GM12878 (cell line): ENCODE measurements at regions not wholly inside any gene's neighbourhood (a gene's known extent, or its start where the extent isn't known, plus 50 kb on each side); places are given as distances from the start of the nearest gene placed in this dataset.

Experiments used
- BHLHE40 ChIP-seq, 2 experiments: fragments of 450-650 bp in 1 of 2; IDR thresholded peaks; 2 replicates each; pipeline ENCODE4 v1.6.1; 2011 to 2017; ENCODE audit warnings: low read depth in 2 of 2, borderline replicate concordance in 1 of 2, improper control_type of control experiment in 1 of 2, low read length in 1 of 2, mild to moderate bottlenecking in 1 of 2
- CEBPB ChIP-seq, 2 experiments: fragments of 150-350 bp in 1 of 2; IDR thresholded peaks; 2 replicates each; pipeline ENCODE4 v1.6.1; 2012 to 2014; ENCODE audit warnings: low read depth in 2 of 2, low read length in 2 of 2, borderline replicate concordance in 1 of 2, inconsistent platforms in 1 of 2
- CHD4 ChIP-seq: fragments of 200-600 bp; sonication (generic); IDR thresholded peaks from 2 replicates; pipeline ENCODE4 v1.6.1; 2016; ENCODE audit warnings: mild to moderate bottlenecking
- MXI1 ChIP-seq: fragments of 150-350 bp; IDR thresholded peaks from 2 replicates; pipeline ENCODE4 v1.6.1; 2011; ENCODE audit warnings: low read depth, mild to moderate bottlenecking, inconsistent platforms, low read length, improper control_type of control experiment
- TF ChIP-seq, protein P1 (sequence below): fragments of 450-650 bp; IDR thresholded peaks from 2 replicates; pipeline ENCODE4 v1.6.1; 2017; ENCODE audit warnings: mild to moderate bottlenecking
- TF ChIP-seq, protein P2 (sequence below): IDR thresholded peaks from 2 replicates; pipeline ENCODE4 v1.6.1; 2012; ENCODE audit warnings: mild to moderate bottlenecking, low read depth, low read length
- TF ChIP-seq, protein P3 (sequence below), 3 experiments: IDR thresholded peaks in 2 of 3; conservative IDR thresholded peaks in 1 of 3; 2 replicates each; pipeline ENCODE4 v1.5.1; 2011; ENCODE audit warnings: low read depth in 3 of 3, low read length in 3 of 3, mild to moderate bottlenecking in 3 of 3, control low read depth in 2 of 3, moderate library complexity in 2 of 3, inconsistent platforms in 1 of 3, mixed read lengths in 1 of 3; ENCODE audit not compliant: control insufficient read depth in 2 of 3, insufficient read depth in 1 of 3; ENCODE audit errors: extremely low read depth in 1 of 3

DNA sequence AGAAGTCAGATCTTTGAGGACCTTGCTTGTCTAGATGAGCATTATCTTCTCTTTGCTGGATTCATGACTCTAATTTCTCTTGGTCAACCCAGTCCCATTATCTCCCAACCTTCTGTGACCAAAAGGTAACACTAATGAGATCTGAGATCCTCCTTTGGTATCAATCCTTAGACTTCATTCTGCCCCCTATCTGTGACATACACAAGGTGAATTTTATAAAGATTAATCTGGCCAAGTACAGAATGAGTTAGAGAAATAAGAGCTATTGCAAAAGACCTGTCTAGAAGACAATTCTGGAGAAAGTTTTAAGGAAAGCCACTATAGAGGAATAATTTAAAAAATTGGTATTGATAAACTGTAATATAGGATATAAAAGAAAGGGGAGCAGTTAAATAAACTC, 113.8 kb upstream of the KCNMB2 start:
- TF ChIP-seq MXI1 (no peak), BHLHE40 (IDR thresholded peaks at IDR 0.05; ENCODE audit: borderline replicate concordance in 1 of 2, low read depth in 2 of 2, low read length in 1 of 2) (no peak), CEBPB (IDR thresholded peaks at IDR 0.05; ENCODE audit: borderline replicate concordance in 1 of 2, low read depth in 2 of 2, low read length in 2 of 2) (no peak), CHD4 (no peak)
- TF ChIP-seq, protein P1, sequence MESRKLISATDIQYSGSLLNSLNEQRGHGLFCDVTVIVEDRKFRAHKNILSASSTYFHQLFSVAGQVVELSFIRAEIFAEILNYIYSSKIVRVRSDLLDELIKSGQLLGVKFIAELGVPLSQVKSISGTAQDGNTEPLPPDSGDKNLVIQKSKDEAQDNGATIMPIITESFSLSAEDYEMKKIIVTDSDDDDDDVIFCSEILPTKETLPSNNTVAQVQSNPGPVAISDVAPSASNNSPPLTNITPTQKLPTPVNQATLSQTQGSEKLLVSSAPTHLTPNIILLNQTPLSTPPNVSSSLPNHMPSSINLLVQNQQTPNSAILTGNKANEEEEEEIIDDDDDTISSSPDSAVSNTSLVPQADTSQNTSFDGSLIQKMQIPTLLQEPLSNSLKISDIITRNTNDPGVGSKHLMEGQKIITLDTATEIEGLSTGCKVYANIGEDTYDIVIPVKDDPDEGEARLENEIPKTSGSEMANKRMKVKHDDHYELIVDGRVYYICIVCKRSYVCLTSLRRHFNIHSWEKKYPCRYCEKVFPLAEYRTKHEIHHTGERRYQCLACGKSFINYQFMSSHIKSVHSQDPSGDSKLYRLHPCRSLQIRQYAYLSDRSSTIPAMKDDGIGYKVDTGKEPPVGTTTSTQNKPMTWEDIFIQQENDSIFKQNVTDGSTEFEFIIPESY = no peak
- TF ChIP-seq, protein P2, sequence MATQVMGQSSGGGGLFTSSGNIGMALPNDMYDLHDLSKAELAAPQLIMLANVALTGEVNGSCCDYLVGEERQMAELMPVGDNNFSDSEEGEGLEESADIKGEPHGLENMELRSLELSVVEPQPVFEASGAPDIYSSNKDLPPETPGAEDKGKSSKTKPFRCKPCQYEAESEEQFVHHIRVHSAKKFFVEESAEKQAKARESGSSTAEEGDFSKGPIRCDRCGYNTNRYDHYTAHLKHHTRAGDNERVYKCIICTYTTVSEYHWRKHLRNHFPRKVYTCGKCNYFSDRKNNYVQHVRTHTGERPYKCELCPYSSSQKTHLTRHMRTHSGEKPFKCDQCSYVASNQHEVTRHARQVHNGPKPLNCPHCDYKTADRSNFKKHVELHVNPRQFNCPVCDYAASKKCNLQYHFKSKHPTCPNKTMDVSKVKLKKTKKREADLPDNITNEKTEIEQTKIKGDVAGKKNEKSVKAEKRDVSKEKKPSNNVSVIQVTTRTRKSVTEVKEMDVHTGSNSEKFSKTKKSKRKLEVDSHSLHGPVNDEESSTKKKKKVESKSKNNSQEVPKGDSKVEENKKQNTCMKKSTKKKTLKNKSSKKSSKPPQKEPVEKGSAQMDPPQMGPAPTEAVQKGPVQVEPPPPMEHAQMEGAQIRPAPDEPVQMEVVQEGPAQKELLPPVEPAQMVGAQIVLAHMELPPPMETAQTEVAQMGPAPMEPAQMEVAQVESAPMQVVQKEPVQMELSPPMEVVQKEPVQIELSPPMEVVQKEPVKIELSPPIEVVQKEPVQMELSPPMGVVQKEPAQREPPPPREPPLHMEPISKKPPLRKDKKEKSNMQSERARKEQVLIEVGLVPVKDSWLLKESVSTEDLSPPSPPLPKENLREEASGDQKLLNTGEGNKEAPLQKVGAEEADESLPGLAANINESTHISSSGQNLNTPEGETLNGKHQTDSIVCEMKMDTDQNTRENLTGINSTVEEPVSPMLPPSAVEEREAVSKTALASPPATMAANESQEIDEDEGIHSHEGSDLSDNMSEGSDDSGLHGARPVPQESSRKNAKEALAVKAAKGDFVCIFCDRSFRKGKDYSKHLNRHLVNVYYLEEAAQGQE = no peak
- TF ChIP-seq, protein P3, sequence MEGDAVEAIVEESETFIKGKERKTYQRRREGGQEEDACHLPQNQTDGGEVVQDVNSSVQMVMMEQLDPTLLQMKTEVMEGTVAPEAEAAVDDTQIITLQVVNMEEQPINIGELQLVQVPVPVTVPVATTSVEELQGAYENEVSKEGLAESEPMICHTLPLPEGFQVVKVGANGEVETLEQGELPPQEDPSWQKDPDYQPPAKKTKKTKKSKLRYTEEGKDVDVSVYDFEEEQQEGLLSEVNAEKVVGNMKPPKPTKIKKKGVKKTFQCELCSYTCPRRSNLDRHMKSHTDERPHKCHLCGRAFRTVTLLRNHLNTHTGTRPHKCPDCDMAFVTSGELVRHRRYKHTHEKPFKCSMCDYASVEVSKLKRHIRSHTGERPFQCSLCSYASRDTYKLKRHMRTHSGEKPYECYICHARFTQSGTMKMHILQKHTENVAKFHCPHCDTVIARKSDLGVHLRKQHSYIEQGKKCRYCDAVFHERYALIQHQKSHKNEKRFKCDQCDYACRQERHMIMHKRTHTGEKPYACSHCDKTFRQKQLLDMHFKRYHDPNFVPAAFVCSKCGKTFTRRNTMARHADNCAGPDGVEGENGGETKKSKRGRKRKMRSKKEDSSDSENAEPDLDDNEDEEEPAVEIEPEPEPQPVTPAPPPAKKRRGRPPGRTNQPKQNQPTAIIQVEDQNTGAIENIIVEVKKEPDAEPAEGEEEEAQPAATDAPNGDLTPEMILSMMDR (IDR thresholded peaks at IDR 0.05 in 2 of 3, conservative IDR thresholded peaks at IDR 0.05 in 1 of 3; ENCODE audit: control insufficient read depth in 2 of 3, extremely low read depth in 1 of 3, insufficient read depth in 1 of 3, low read depth in 3 of 3, low read length in 3 of 3) = no peak
